ENCODE measurements at regions not wholly inside any gene's neighbourhood (a gene's known extent, or its start where the extent isn't known, plus 50 kb on each side); places are given as distances from the start of the nearest gene placed in this dataset.

- ATAC-seq, result no peak
- FAIRE-seq, result no peak
Observed at GRCh38 chr2:83464444-83464843, 994.6 kb downstream of the SUCLG1 start.

More at GRCh38 chr2:83464444-83464843, 994.6 kb downstream of the SUCLG1 start:
- no peak for DNase-seq (ENCODE audit: low read depth, low spot score)
- TF ChIP-seq GATAD2B (conservative IDR thresholded peaks at IDR 0.05; ENCODE audit: low read depth) (no peak), PAX5 (IDR thresholded peaks at IDR 0.05; ENCODE audit: borderline replicate concordance, low read depth, low read length) (no peak), PAX8 (IDR thresholded peaks at IDR 0.05) (no peak), GABPA (IDR thresholded peaks at IDR 0.05; ENCODE audit: low read depth) (no peak), RELA (IDR thresholded peaks at IDR 0.05; ENCODE audit: borderline replicate concordance, partially characterized antibody) (no peak), NFYB (IDR thresholded peaks at IDR 0.05; ENCODE audit: insufficient read depth, low read depth, low read length) (no peak), CUX1 (IDR thresholded peaks at IDR 0.05; ENCODE audit: insufficient replicate concordance, low read depth, low read length) (no peak), STAT1 (conservative IDR thresholded peaks at IDR 0.05) (no peak), JUNB (IDR thresholded peaks at IDR 0.05) (no peak), LARP7 (IDR thresholded peaks at IDR 0.05) (no peak), E2F4 (IDR thresholded peaks at IDR 0.05; ENCODE audit: low read depth, low read length) (no peak), ZBTB11 (CRISPR knock-in tag; IDR thresholded peaks at IDR 0.05) (no peak), SIN3A (IDR thresholded peaks at IDR 0.05; ENCODE audit: low read depth, low read length) (no peak)
- H3K27me3 ChIP-seq (replicated peaks in 1 of 2; ENCODE audit: control insufficient read depth in 2 of 2, insufficient read depth in 2 of 2, low read length in 1 of 2), result no peaks in the 10 kb centered on the region
- H3K4me3 ChIP-seq, result no peak overlapping the region
- RAD21 ChIA-PET (ENCODE audit: unreplicated experiment), result no interaction called here
- SMC1A ChIA-PET (ENCODE audit: uncharacterized antibody, unreplicated experiment), result no interaction called here
- H3K36me3 ChIP-seq (ENCODE audit: control insufficient read depth in 2 of 2, insufficient read depth in 2 of 2, low read length in 1 of 2), result no peaks in the 10 kb centered on the region
- CTCF ChIA-PET, result no interaction called here
- POLR2A ChIA-PET, result no interaction called here
- no peak overlapping the region for H3K9ac ChIP-seq (ENCODE audit: control insufficient read depth, insufficient read depth, low read length)
- no peak overlapping the region for H2AFZ ChIP-seq (ENCODE audit: control insufficient read depth, low read depth, low read length)
- H3K4me2 ChIP-seq (ENCODE audit: control insufficient read depth, insufficient read depth), result no peak overlapping the region
- in situ Hi-C loops (cut with MboI) (no loop called here), intact Hi-C loops (cut with micrococcal nuclease; ENCODE audit: unreplicated experiment) (no loop called here)
- H4K20me1 ChIP-seq (ENCODE audit: control insufficient read depth, insufficient read depth), result no peaks in the 10 kb centered on the region
- no peak overlapping the region for H3K27ac ChIP-seq (ENCODE audit: control insufficient read depth, insufficient read depth)
- H3K9me3 ChIP-seq (replicated peaks; ENCODE audit: control insufficient read depth, insufficient read depth, low read length), result no peaks in the 10 kb centered on the region
- BruUV-seq (replicated peaks), result no TSS peak
- no peaks in the 10 kb centered on the region for H3K4me1 ChIP-seq (ENCODE audit: control insufficient read depth, insufficient read depth, low read length)
- H3K79me2 ChIP-seq (ENCODE audit: control insufficient read depth, insufficient read depth, low read length), result no peaks in the 10 kb centered on the region
- WGBS (ENCODE audit: insufficient coverage, insufficient replicate concordance, low lambda C conversion rate, missing lambda C conversion rate), result 0% methylated on average over 1 of the region's 1 CpG
